SK-N-SH treated with all-trans-retinoic acid at 6 μM for 48 hours (cell line): ENCODE measurements at regions not wholly inside any gene's neighbourhood (a gene's known extent, or its start where the extent isn't known, plus 50 kb on each side); places are given as distances from the start of the nearest gene placed in this dataset.

Experiments used
- ARNTL ChIP-seq: fragments of 450-650 bp; formaldehyde crosslinking; IDR thresholded peaks from 2 replicates; pipeline ENCODE4 v1.5.0; 2020; ENCODE audit warnings: low read depth, mild to moderate bottlenecking, moderate library complexity, borderline replicate concordance
- PPARA ChIP-seq: fragments of 250-450 bp; sonication (Bioruptor Pico); IDR thresholded peaks from 2 replicates; pipeline ENCODE4 v1.5.0; 2020; ENCODE audit warnings: mild to moderate bottlenecking, borderline replicate concordance
- TCF4 ChIP-seq: fragments of 250-450 bp; sonication (Bioruptor Pico); IDR thresholded peaks from 2 replicates; pipeline ENCODE4 v1.8.0; 2021; ENCODE audit warnings: mild to moderate bottlenecking, moderate library complexity, borderline replicate concordance
- ZC3H10 ChIP-seq: fragments of 250-450 bp; sonication (Bioruptor Pico); IDR thresholded peaks from 2 replicates; pipeline ENCODE4 v1.5.1; 2021; ENCODE audit warnings: mild to moderate bottlenecking, moderate library complexity
- ZFP3 ChIP-seq: fragments of 250-450 bp; sonication (Bioruptor Pico); IDR thresholded peaks from 2 replicates; pipeline ENCODE4 v1.5.0; 2020; ENCODE audit warnings: mild to moderate bottlenecking, moderate library complexity
- ZNF70 ChIP-seq: fragments of 450-650 bp; formaldehyde crosslinking; IDR thresholded peaks from 2 replicates; pipeline ENCODE4 v1.5.0; 2020; ENCODE audit warnings: mild to moderate bottlenecking, moderate library complexity
- TF ChIP-seq, protein P1 (sequence below): fragments of 250-450 bp; sonication (Bioruptor Pico); IDR thresholded peaks from 2 replicates; pipeline ENCODE4 v1.8.0; 2020; ENCODE audit warnings: mild to moderate bottlenecking, moderate library complexity, borderline replicate concordance
- TF ChIP-seq, protein P2 (sequence below): fragments of 250-450 bp; sonication (Bioruptor Pico); IDR thresholded peaks from 2 replicates; pipeline ENCODE4 v1.5.1; 2021; ENCODE audit warnings: mild to moderate bottlenecking, moderate library complexity
- TF ChIP-seq, protein P3 (sequence below): fragments of 250-450 bp; sonication (Bioruptor Pico); IDR thresholded peaks from 2 replicates; pipeline ENCODE4 v1.8.0; 2021; ENCODE audit warnings: low read depth, mild to moderate bottlenecking, moderate library complexity, borderline replicate concordance
- TF ChIP-seq, protein P4 (sequence below): fragments of 250-450 bp; sonication (Bioruptor Pico); IDR thresholded peaks from 2 replicates; pipeline ENCODE4 v1.5.1; 2020; ENCODE audit warnings: low read depth, mild to moderate bottlenecking, moderate library complexity

DNA sequence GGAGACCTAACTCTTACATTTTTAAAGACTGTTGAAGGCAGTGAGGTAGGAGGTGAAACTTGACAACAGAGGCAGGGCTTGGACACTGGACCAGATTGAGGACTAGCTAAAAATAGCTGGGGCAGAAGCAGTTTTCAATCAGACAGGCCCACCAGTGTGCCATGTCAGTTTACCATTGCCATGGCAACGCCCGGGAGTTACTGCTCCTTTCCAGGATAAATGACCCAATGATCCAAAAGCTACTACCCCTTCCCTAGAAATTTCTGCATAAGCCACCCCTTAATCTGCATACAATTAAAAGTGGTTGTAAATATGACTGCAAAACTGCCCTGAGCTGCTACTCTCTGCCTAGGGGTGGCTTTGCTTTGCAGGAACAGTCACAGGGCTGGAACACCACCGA is 53.2 kb upstream of the PKP2 start:
- TF ChIP-seq ZNF70 (CRISPR knock-in tag) (no peak), TCF4 (CRISPR knock-in tag) (no peak), ZFP3 (no peak), ARNTL (CRISPR knock-in tag) (no peak), PPARA (CRISPR knock-in tag) (no peak), ZC3H10 (CRISPR knock-in tag) (no peak)
- TF ChIP-seq, protein P1, sequence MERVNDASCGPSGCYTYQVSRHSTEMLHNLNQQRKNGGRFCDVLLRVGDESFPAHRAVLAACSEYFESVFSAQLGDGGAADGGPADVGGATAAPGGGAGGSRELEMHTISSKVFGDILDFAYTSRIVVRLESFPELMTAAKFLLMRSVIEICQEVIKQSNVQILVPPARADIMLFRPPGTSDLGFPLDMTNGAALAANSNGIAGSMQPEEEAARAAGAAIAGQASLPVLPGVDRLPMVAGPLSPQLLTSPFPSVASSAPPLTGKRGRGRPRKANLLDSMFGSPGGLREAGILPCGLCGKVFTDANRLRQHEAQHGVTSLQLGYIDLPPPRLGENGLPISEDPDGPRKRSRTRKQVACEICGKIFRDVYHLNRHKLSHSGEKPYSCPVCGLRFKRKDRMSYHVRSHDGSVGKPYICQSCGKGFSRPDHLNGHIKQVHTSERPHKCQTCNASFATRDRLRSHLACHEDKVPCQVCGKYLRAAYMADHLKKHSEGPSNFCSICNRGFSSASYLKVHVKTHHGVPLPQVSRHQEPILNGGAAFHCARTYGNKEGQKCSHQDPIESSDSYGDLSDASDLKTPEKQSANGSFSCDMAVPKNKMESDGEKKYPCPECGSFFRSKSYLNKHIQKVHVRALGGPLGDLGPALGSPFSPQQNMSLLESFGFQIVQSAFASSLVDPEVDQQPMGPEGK (CRISPR knock-in tag): no peak
- TF ChIP-seq, protein P2, sequence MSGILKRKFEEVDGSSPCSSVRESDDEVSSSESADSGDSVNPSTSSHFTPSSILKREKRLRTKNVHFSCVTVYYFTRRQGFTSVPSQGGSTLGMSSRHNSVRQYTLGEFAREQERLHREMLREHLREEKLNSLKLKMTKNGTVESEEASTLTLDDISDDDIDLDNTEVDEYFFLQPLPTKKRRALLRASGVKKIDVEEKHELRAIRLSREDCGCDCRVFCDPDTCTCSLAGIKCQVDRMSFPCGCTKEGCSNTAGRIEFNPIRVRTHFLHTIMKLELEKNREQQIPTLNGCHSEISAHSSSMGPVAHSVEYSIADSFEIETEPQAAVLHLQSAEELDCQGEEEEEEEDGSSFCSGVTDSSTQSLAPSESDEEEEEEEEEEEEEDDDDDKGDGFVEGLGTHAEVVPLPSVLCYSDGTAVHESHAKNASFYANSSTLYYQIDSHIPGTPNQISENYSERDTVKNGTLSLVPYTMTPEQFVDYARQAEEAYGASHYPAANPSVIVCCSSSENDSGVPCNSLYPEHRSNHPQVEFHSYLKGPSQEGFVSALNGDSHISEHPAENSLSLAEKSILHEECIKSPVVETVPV (CRISPR knock-in tag): no peak
- TF ChIP-seq, protein P3, sequence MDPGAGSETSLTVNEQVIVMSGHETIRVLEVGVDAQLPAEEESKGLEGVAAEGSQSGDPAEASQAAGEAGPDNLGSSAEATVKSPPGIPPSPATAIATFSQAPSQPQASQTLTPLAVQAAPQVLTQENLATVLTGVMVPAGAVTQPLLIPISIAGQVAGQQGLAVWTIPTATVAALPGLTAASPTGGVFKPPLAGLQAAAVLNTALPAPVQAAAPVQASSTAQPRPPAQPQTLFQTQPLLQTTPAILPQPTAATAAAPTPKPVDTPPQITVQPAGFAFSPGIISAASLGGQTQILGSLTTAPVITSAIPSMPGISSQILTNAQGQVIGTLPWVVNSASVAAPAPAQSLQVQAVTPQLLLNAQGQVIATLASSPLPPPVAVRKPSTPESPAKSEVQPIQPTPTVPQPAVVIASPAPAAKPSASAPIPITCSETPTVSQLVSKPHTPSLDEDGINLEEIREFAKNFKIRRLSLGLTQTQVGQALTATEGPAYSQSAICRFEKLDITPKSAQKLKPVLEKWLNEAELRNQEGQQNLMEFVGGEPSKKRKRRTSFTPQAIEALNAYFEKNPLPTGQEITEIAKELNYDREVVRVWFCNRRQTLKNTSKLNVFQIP (CRISPR knock-in tag): no peak
- TF ChIP-seq, protein P4, sequence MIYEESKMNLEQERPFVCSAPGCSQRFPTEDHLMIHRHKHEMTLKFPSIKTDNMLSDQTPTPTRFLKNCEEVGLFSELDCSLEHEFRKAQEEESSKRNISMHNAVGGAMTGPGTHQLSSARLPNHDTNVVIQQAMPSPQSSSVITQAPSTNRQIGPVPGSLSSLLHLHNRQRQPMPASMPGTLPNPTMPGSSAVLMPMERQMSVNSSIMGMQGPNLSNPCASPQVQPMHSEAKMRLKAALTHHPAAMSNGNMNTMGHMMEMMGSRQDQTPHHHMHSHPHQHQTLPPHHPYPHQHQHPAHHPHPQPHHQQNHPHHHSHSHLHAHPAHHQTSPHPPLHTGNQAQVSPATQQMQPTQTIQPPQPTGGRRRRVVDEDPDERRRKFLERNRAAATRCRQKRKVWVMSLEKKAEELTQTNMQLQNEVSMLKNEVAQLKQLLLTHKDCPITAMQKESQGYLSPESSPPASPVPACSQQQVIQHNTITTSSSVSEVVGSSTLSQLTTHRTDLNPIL: no peak
